Neuronal stem cell (in vitro differentiated cells): ENCODE measurements at regions not wholly inside any gene's neighbourhood (a gene's known extent, or its start where the extent isn't known, plus 50 kb on each side); places are given as distances from the start of the nearest gene placed in this dataset.

Experiments
- DNase-seq: peaks from one replicate; pipeline ENCODE4 v3.0.0-alpha.2; 2013; ENCODE audit warnings: low spot score
- H2AFZ ChIP-seq: one replicate; pipeline ENCODE4 v1.6.1; 2013; ENCODE audit warnings: mild to moderate bottlenecking, low read length, inconsistent platforms
- H2AK5ac ChIP-seq: 2 replicates; pipeline ENCODE4 v1.6.1; 2013; ENCODE audit warnings: low read depth, mild to moderate bottlenecking, inconsistent platforms, low read length, moderate library complexity, mixed read lengths
- H2BK120ac ChIP-seq: 2 replicates; pipeline ENCODE4 v1.6.1; 2013; ENCODE audit warnings: low read depth, mild to moderate bottlenecking, inconsistent platforms, low read length, moderate library complexity, mixed read lengths
- H2BK12ac ChIP-seq: one replicate; pipeline ENCODE4 v1.6.1; 2013; ENCODE audit warnings: low read length, inconsistent platforms
- H2BK15ac ChIP-seq: 2 replicates; pipeline ENCODE4 v1.6.1; 2013; ENCODE audit warnings: mild to moderate bottlenecking, low read length, inconsistent platforms, mixed read lengths
- H2BK5ac ChIP-seq: one replicate; pipeline ENCODE4 v1.6.1; 2013; ENCODE audit warnings: inconsistent platforms, mild to moderate bottlenecking, low read length, moderate library complexity
- H3K14ac ChIP-seq: one replicate; pipeline ENCODE4 v1.6.1; 2013; ENCODE audit warnings: low read length, inconsistent platforms
- H3K18ac ChIP-seq: 2 replicates; pipeline ENCODE4 v1.6.1; 2013; ENCODE audit warnings: low read length, inconsistent platforms
- H3K23ac ChIP-seq: 2 replicates; pipeline ENCODE4 v1.6.1; 2013; ENCODE audit warnings: low read depth, mild to moderate bottlenecking, mixed read lengths, low read length, inconsistent platforms; ENCODE audit not compliant: poor library complexity
- H3K27ac ChIP-seq: replicated peaks from 3 replicates; pipeline ENCODE4 v1.5.1; 2013; ENCODE audit warnings: low read length, inconsistent platforms
- H3K27me3 ChIP-seq, 3 experiments: 2 replicates each; pipeline ENCODE4 v1.6.1; 2013; ENCODE audit warnings: low read length in 3 of 3, mild to moderate bottlenecking in 2 of 3, inconsistent platforms in 1 of 3, low read depth in 1 of 3, mixed read lengths in 1 of 3, moderate library complexity in 1 of 3; ENCODE audit not compliant: control insufficient read depth in 3 of 3, insufficient read depth in 3 of 3
- H3K36me3 ChIP-seq, 2 donors: replicated peaks in 1 of 2; 2 replicates each; pipeline ENCODE4 v1.6.1; 2013; ENCODE audit warnings: low read length in 2 of 2; ENCODE audit not compliant: control insufficient read depth in 2 of 2, insufficient read depth in 2 of 2
- H3K4ac ChIP-seq: 2 replicates; pipeline ENCODE4 v1.6.1; 2013; ENCODE audit warnings: inconsistent platforms, mild to moderate bottlenecking, low read length, moderate library complexity
- H3K4me1 ChIP-seq, 2 donors: 1 replicate in 1 of 2; 2 replicates in 1 of 2; pipeline ENCODE4 v1.6.1; 2013; ENCODE audit warnings: low read length in 2 of 2, low read depth in 1 of 2; ENCODE audit not compliant: control insufficient read depth in 2 of 2, insufficient read depth in 1 of 2
- H3K4me2 ChIP-seq: one replicate; pipeline ENCODE4 v1.6.1; 2013; ENCODE audit warnings: mild to moderate bottlenecking, low read length, inconsistent platforms; ENCODE audit not compliant: insufficient read depth, poor library complexity, severe bottlenecking
- H3K4me3 ChIP-seq, 2 donors: 2 replicates each; pipeline ENCODE4 v1.5.1; 2013; ENCODE audit warnings: low read length in 2 of 2, mild to moderate bottlenecking in 2 of 2, inconsistent platforms in 1 of 2, moderate library complexity in 1 of 2
- H3K79me1 ChIP-seq: one replicate; pipeline ENCODE4 v1.6.1; 2013; ENCODE audit warnings: low read depth, mild to moderate bottlenecking, inconsistent platforms, low read length, moderate library complexity
- H3K9ac ChIP-seq: one replicate; pipeline ENCODE4 v1.6.1; 2013; ENCODE audit warnings: mild to moderate bottlenecking, low read depth, low read length, inconsistent platforms; ENCODE audit not compliant: poor library complexity
- H3K9me3 ChIP-seq, 2 donors: replicated peaks in 1 of 2; 2 replicates each; pipeline versions ENCODE3 to v1.6.1; 2013; ENCODE audit warnings: low read length in 2 of 2, mild to moderate bottlenecking in 2 of 2, inconsistent platforms in 1 of 2, low read depth in 1 of 2, mixed read lengths in 1 of 2, moderate library complexity in 1 of 2; ENCODE audit not compliant: control insufficient read depth in 2 of 2, insufficient read depth in 1 of 2
- H4K8ac ChIP-seq: one replicate; pipeline ENCODE4 v1.6.1; 2013; ENCODE audit warnings: low read depth, mild to moderate bottlenecking, inconsistent platforms, low read length, moderate library complexity
- H4K91ac ChIP-seq: one replicate; pipeline ENCODE4 v1.6.1; 2013; ENCODE audit warnings: low read length, low read depth, mild to moderate bottlenecking, inconsistent platforms; ENCODE audit not compliant: poor library complexity
- WGBS, 2 donors: extraction: QIAGEN DNeasy Blood & Tissue Kit; methylation state at CpG; one replicate each; pipeline ENCODE4 v1.1.7; 2013; ENCODE audit warnings: missing lambda C conversion rate in 2 of 2, mixed read lengths in 1 of 2; ENCODE audit not compliant: insufficient read length in 2 of 2, insufficient replicate concordance in 1 of 2; ENCODE audit errors: extremely low coverage in 2 of 2; 5-methylcytosine and 5-hydroxymethylcytosine counted together

- Histone ChIP-seq H3K4ac (no peak overlapping the region), H3K23ac (no peak overlapping the region), H3K9me3 (no peaks in the 10 kb centered on the region), H2BK15ac (no peak overlapping the region), H3K4me1 (peaks cover 13 to 19% of the 10 kb centered on the region in 2 donors), H3K18ac (no peak overlapping the region), H2BK5ac (no peak overlapping the region), H3K9ac (no peak overlapping the region), H4K91ac (no peak overlapping the region), H3K36me3 (no peaks in the 10 kb centered on the region), H3K4me2 (no peak overlapping the region), H4K8ac (no peak overlapping the region), H3K27ac (no peak overlapping the region), H3K4me3 (no peak overlapping the region), H2AK5ac (no peak overlapping the region), H2BK120ac (no peak overlapping the region), H2AFZ (no peak overlapping the region), H3K27me3 (no peaks in the 10 kb centered on the region), H3K79me1 (no peaks in the 10 kb centered on the region), H3K14ac (no peak overlapping the region), H2BK12ac (no peak overlapping the region)
- no peak for DNase-seq
- no CpG with 5 or more reads among the region's 4 CpGs for WGBS, 2 donors
These were observed 174.9 kb downstream of the MYCN start for GRCh38 chr2:16115291-16115690.

- Histone ChIP-seq H4K8ac (peak overlapping the region; percentile 23), H3K4me3 (no peak overlapping the region), H3K27ac (no peak overlapping the region), H3K23ac (no peak overlapping the region), H3K14ac (no peak overlapping the region), H3K18ac (peak overlapping the region; percentile 88), H3K27me3 (no peaks in the 10 kb centered on the region), H2BK5ac (no peak overlapping the region), H2BK12ac (peak overlapping the region; percentile 84), H3K4me2 (no peak overlapping the region), H2AFZ (peak overlapping the region; percentile 8), H2AK5ac (peak overlapping the region; percentile 49), H4K91ac (no peak overlapping the region), H3K9me3 (no peaks in the 10 kb centered on the region), H2BK120ac (no peak overlapping the region), H3K36me3 (no peaks in the 10 kb centered on the region), H3K4me1 (peaks cover 13 to 19% of the 10 kb centered on the region in 2 donors), H3K79me1 (no peaks in the 10 kb centered on the region), H2BK15ac (peak overlapping the region; percentile 88), H3K9ac (no peak overlapping the region), H3K4ac (peak overlapping the region; percentile 72)
- DNase-seq: no peak
- WGBS, 2 donors: no CpG with 5 or more reads among the region's 8 CpGs
These were observed 174.5 kb downstream of the MYCN start for GRCh38 chr2:16114836-16115235.

- no peak overlapping the region for H2BK12ac ChIP-seq
- no CpG with 5 or more reads among the region's 11 CpGs for WGBS, 2 donors
- H2BK5ac ChIP-seq: no peak overlapping the region
- H3K27me3 ChIP-seq: no peaks in the 10 kb centered on the region
- H3K9me3 ChIP-seq: no peaks in the 10 kb centered on the region
- no peaks in the 10 kb centered on the region for H3K36me3 ChIP-seq
- DNase-seq: no peak
- no peak overlapping the region for H3K4ac ChIP-seq
- H4K8ac ChIP-seq: no peak overlapping the region
- no peak overlapping the region for H2AFZ ChIP-seq
- H3K23ac ChIP-seq: no peak overlapping the region
- peak overlapping the region; percentile 88 for H2BK15ac ChIP-seq
- no peaks in the 10 kb centered on the region for H3K79me1 ChIP-seq
- H3K4me3 ChIP-seq: no peak overlapping the region
- H3K9ac ChIP-seq: no peak overlapping the region
- H2AK5ac ChIP-seq: peak overlapping the region; percentile 48
- H3K14ac ChIP-seq: no peak overlapping the region
- H3K4me1 ChIP-seq: peaks cover 13 to 19% of the 10 kb centered on the region in 2 donors
- H2BK120ac ChIP-seq: no peak overlapping the region
- H3K18ac ChIP-seq: peak overlapping the region; percentile 23
- H4K91ac ChIP-seq: no peak overlapping the region
- H3K4me2 ChIP-seq: no peak overlapping the region
- no peak overlapping the region for H3K27ac ChIP-seq
These were observed 173.7 kb downstream of the MYCN start for GRCh38 chr2:16114070-16114469.

- WGBS, 2 donors: no CpG with 5 or more reads among the region's 1 CpG
- H2AK5ac ChIP-seq: peak overlapping the region; percentile 48
- no peak overlapping the region for H3K4me2 ChIP-seq
These were observed 173.2 kb downstream of the MYCN start for GRCh38 chr2:16113568-16113967.

More at GRCh38 chr2:16113568-16113967, 173.2 kb downstream of the MYCN start:
- Histone ChIP-seq H3K79me1 (no peaks in the 10 kb centered on the region), H3K27ac (no peak overlapping the region), H3K9ac (peak overlapping the region; percentile 22), H3K36me3 (no peaks in the 10 kb centered on the region), H4K8ac (no peak overlapping the region), H3K14ac (no peak overlapping the region), H2BK120ac (no peak overlapping the region), H2BK15ac (peak overlapping the region; percentile 88), H2BK12ac (no peak overlapping the region), H3K4ac (no peak overlapping the region), H3K18ac (peak overlapping the region; percentile 32), H3K27me3 (no peaks in the 10 kb centered on the region), H3K9me3 (no peaks in the 10 kb centered on the region), H3K4me3 (no peak overlapping the region), H2AFZ (no peak overlapping the region), H4K91ac (no peak overlapping the region), H2BK5ac (no peak overlapping the region), H3K23ac (no peak overlapping the region), H3K4me1 (peaks cover 13 to 19% of the 10 kb centered on the region in 2 donors)
- no peak for DNase-seq
